Fibroblast of skin of left biceps (primary cell): ENCODE measurements at regions not wholly inside any gene's neighbourhood (a gene's known extent, or its start where the extent isn't known, plus 50 kb on each side); places are given as distances from the start of the nearest gene placed in this dataset.
"Not testable (repeated sequence)": the region's sequence is repeated elsewhere in the genome, so short reads cannot be mapped to it uniquely, and the experiment has no call there.

Experiments
- DNase-seq, 2 experiments: peaks; one replicate each; pipeline ENCODE4 v3.0.0-alpha.2; 2013; ENCODE audit warnings: low read depth in 2 of 2

DNA sequence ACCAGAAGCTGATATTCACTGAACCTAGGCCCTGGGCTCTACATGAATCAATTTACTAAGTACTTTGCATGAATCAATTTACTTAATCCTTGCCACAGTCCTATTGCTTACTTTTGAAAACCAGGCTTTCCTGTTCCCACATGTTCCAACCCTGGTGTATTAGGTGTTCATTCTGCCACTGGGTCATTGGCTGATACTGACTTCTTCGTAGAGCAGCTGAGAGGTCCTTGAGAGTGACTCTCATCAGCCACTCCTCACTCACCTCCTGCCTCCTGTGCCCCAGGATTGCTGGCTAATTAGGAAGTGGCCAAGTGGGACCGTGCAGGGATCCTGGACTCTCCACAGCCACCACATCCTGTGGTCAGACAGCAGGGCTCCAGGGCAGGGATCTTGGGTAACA, 109.5 kb upstream of the CXorf66 start:
- DNase-seq = not testable (repeated sequence)

DNA sequence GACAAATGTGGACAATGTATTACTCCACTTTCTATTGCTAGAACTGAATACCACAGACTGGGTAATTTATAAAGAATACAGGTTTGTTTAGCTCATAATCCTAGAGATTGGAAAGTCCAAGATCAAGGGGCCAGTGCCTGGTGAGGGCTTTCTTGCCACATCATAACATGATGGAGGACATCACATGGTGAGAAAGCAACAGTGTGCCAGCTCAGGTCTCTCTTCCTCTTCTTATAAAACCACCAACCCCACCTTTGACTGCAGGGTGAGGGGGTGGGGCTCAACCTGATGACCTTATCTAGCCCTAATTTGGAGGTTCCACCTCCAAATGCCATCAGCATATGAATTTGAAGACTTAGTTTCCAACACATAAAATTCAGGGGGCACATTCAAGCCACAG, 105.7 kb upstream of the CXorf66 start:
- DNase-seq = no peak

DNA sequence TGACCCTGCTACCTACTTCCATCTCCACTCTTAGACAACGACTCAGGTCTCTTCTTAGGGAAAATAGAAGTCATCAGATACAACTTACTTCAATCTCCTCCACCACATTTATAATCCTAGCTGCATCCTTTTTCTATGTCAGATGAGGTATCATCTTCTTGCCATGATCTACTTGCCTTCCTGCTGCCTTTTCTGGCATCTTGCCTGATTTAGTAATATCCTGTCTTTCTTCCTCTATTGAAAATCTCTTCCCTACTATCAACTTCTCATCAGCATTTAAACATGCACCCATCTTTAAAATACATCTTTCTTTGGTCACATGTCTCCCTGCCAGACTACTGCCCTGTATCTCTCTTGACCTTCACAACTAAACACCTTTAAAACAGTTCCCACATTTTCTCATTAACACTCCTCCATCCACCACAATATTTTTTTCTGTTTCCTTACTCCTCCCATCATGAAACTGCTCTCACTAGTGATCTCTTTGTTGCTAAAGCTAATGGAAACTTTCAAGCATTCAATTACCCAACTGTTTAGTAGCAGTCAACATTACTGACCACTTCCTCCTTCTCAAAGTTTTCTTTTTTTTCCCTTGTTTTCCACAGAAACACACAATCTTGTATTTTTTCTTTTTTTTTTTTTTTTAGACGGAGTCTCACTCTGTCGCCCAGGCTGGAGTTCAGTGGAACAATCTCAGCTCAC, 100.8 kb upstream of the CXorf66 start:
- no peak for DNase-seq

DNA sequence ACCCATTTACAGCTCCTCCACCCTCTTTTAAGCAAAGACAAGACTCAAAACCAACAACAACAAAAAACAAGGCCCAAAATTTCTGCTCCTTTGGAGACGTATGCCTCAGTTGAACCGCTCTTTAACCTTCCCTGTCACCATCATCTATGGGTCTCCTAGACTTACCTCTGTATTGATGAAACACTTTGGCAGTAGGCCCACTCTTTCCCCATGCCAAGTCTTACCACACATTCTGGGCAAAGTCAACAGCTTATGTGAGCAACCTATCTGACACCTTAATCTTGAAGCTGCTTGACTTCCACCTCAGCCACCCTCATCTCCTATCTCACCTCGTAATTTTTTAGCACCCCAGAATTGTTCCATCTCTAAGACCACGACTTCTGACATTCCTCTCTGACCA, 99.7 kb upstream of the CXorf66 start:
- DNase-seq = no peak

DNA sequence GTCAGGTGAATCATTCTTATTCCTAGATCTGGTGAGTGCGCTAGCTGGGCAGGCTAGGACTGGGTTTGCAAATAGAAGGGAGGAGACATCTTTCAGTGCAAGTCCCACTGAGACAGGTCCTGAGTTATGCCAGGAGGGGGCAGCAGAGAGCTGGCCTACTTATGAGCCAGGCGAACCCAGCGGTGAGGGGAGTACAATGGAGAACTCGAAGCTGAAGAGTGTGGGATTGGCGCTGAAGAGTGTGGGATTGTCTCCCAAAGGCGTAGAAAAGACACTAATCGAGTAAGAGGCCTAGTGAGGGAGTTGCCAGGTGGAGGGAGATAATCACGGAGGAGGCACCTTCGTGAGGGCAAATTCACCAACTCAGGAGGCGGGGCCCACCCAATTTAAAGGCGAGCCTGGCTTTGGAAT, 91.7 kb upstream of the CXorf66 start:
- peak; percentile 7 to 8 for DNase-seq

DNA sequence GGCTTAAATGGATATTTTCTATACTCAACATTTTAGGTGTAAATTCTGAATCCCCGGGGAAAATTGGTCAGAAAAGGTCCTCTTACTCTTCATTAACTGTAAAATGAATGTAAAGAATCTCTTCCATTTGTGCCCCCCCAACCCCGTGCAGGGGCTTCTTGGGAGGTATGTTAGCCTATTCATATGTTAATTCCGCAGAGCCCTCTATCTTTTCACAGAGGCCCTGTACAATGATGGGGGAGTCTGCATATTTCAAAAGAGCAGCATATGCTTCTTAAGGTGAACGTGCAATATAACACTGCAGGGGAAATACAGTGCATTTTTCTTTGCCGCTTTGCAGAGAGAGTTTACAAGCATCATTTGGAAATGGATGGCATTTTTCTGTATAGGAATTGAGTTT, 88.5 kb upstream of the CXorf66 start:
- DNase-seq = no peak

DNA sequence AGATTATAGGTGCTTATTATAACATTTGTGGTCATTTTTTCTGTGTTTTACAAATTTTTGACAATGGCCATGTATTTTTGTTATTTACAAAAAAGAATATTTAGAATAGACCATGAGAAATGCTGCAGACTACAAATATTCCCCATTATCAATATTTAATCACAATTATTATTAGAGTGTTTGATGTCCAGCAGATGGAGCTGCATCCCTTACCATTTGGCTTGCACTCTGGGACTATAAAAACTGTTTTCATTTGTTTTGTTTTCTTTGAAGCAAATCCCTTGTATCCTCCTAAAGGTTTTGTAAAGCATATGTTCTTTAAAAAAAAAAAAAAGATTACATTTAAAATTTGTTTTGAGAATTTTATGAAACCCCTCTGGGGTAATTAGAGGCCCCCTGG, 85.6 kb upstream of the CXorf66 start:
- DNase-seq = no peak

DNA sequence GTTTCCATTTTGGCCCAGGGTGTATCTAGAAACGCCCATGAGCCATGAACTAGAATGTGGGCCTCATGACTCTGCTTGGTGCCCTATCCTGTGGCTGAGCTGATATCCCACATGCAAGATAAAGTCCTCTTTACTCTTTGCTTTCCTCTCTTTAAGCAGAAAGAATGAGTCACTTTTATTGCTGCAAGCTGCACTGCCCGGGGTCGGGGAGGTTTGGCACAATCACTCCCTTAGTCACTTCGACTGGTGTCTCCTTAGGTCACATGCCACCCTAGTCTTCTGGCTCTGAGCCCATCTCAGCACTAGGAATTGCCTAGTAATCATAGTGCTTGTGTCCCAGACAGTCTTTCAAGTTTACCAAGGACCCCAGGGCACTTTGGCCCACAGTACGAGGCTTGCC, 75.1 kb upstream of the CXorf66 start:
- no peak for DNase-seq

DNA sequence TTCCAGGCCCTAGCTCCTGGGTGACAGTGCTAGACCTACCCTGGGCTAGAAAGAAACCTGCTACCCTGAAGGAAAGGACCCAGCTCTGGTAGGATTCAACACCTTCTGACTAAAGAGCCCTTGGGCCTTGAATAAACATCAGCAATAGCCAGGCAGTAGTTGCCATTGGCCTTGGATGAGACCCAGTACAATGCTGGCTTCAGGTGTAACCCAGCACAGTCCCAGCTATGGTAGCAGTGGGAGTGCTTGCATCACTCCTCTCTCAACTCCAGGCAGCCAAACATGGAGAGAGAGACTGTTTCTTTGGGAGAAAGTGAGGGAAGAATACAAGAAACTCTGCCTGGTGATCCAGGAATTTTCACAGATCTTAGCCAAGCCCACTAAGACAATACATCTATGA, 73.5 kb upstream of the CXorf66 start:
- DNase-seq = no peak

DNA sequence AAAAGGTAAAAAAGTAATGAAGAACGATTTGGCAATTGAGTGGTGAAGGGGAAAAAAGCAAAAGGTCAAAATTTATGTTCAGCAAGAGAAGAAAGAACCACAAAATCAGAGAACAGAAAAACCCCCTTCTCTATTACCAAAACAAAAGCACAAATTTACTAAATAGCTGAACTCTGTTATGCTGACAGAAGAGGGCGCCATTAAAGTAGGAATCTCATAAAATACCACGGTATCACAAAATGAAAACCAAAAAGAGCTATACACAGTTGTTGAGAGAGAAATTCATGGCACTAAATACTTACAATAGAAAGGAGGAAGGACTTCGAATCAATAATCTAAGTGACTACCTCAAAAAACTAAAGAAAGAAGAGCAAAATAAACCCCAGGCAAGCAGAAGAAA, 69.6 kb upstream of the CXorf66 start:
- DNase-seq = no peak

DNA sequence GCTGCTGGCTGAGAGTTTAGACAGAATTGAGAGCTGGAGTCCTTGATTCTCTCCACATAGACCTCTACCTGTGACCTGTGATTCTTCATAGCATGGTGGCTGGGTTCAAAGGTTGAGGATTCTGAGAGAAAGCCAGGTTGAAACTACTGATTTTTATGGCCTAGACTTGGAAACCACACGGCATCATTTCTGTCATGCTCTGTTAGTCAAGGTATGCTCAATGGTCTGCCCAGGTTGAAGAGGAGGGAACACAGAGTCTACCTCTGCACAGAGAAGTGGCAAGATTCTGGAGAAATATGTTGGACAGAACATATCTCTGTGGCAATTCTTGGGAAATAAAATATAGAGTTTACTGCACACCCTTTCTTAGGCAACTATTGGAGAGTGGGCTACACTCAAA, 57.2 kb upstream of the CXorf66 start:
- DNase-seq = no peak

DNA sequence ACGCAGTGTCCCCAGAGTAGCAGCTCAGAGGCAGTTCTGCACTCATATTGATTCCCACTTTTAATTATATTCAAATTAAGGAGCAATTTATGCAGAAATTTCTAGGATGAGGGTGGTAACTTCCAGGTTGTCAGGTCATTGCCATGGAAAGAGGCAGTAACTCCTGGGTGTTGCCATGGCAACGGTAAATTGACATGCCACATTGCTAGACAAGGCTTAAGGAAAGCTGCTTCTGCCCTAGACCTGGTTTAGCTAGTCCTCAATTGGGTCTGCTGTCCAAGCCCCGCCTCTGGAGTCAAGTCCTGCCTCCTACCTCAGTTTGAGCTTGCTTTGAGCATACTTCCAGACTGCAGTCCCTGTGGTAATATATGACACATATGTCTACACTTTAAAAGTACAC, 53.8 kb upstream of the CXorf66 start:
- not testable (repeated sequence) for DNase-seq
